HEK293 (cell line): ENCODE measurements at regions not wholly inside any gene's neighbourhood (a gene's known extent, or its start where the extent isn't known, plus 50 kb on each side); places are given as distances from the start of the nearest gene placed in this dataset.

Experiments used
- ZBTB8A ChIP-seq: fragments of 450-650 bp; formaldehyde crosslinking; IDR thresholded peaks from 2 replicates; pipeline ENCODE4 v1.5.1; 2016; ENCODE audit warnings: missing biosample characterization, missing genetic modification characterization
- ZNF133 ChIP-seq: fragments of 450-650 bp; formaldehyde crosslinking; IDR thresholded peaks from 2 replicates; pipeline ENCODE4 v1.5.1; 2016; ENCODE audit warnings: missing biosample characterization, missing genetic modification characterization
- ZNF155 ChIP-seq: fragments of 450-650 bp; formaldehyde crosslinking; IDR thresholded peaks from 2 replicates; pipeline ENCODE4 v1.5.1; 2016; ENCODE audit warnings: missing biosample characterization, missing genetic modification characterization
- ZNF830 ChIP-seq: fragments of 450-650 bp; IDR thresholded peaks from 2 replicates; pipeline ENCODE4 v1.5.0; 2018; ENCODE audit warnings: missing biosample characterization, missing genetic modification characterization, low read depth, mild to moderate bottlenecking, moderate library complexity
- ZSCAN16 ChIP-seq: fragments of 450-650 bp; formaldehyde crosslinking; IDR thresholded peaks from 2 replicates; pipeline ENCODE4 v1.5.1; 2016; ENCODE audit warnings: missing biosample characterization, missing genetic modification characterization
- TF ChIP-seq, protein P1 (sequence below): fragments of 450-650 bp; formaldehyde crosslinking; IDR thresholded peaks from 2 replicates; pipeline ENCODE4 v1.5.1; 2016; ENCODE audit warnings: missing biosample characterization, missing genetic modification characterization

DNA sequence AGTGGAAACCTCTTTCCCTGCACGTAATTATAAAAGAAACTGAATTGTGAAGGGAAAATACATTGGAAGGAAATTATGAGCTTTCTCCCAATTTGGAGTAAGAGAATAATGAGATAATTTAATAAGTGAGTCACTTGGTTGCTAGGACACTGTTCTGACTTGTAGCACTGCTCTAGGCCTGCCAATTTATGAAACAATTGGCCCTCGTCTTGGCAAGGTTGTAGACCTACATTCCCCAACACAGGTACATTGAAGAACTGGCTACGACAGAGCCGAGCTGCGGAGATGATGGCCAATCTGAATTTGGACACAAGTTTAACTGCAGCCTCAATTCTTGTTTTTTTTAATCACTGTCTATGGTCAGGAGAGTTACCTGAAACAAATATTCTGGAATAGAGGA lies 674.1 kb downstream of the MECOM start:
- TF ChIP-seq, protein P1, sequence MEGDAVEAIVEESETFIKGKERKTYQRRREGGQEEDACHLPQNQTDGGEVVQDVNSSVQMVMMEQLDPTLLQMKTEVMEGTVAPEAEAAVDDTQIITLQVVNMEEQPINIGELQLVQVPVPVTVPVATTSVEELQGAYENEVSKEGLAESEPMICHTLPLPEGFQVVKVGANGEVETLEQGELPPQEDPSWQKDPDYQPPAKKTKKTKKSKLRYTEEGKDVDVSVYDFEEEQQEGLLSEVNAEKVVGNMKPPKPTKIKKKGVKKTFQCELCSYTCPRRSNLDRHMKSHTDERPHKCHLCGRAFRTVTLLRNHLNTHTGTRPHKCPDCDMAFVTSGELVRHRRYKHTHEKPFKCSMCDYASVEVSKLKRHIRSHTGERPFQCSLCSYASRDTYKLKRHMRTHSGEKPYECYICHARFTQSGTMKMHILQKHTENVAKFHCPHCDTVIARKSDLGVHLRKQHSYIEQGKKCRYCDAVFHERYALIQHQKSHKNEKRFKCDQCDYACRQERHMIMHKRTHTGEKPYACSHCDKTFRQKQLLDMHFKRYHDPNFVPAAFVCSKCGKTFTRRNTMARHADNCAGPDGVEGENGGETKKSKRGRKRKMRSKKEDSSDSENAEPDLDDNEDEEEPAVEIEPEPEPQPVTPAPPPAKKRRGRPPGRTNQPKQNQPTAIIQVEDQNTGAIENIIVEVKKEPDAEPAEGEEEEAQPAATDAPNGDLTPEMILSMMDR, result no peak
- TF ChIP-seq ZBTB8A, result no peak
- TF ChIP-seq ZNF133, result no peak
- no peak for TF ChIP-seq ZNF155 (tag by site-specific recombination)
- no peak for TF ChIP-seq ZNF830 (tag by site-specific recombination)
- TF ChIP-seq ZSCAN16 (tag by site-specific recombination), result no peak
